Adrenal gland (tissue), 9 donors: ENCODE measurements at regions not wholly inside any gene's neighbourhood (a gene's known extent, or its start where the extent isn't known, plus 50 kb on each side); places are given as distances from the start of the nearest gene placed in this dataset.

Experiments used
- DNase-seq, 7 donors: peaks; one replicate each; pipeline ENCODE4 v3.0.0-alpha.2; 2019 to 2020
- H3K27ac ChIP-seq, 5 donors: fragments of 200-600 bp; sonication (generic) in 4 of 5; 1 replicate in 3 of 5; 2 replicates in 2 of 5; pipeline versions ENCODE4 v1.5.1 to v1.8.0; 2016 to 2020; ENCODE audit warnings: mild to moderate bottlenecking in 1 of 5
- H3K27me3 ChIP-seq: fragments of 200-600 bp; 2 replicates; pipeline ENCODE4 v1.8.0; 2021
- H3K36me3 ChIP-seq, 2 donors: fragments of 200-600 bp; replicated peaks in 1 of 2; 1 replicate in 1 of 2; 2 replicates in 1 of 2; pipeline versions ENCODE4 v1.5.1 to v1.8.0; 2018 to 2022
- H3K4me1 ChIP-seq, 2 donors: fragments of 200-600 bp; replicated peaks in 1 of 2; 1 replicate in 1 of 2; 2 replicates in 1 of 2; pipeline versions ENCODE4 v1.5.1 to v1.8.0; 2018 to 2021
- H3K4me3 ChIP-seq, 4 donors: fragments of 200-600 bp; sonication (generic) in 3 of 4; one replicate each; pipeline ENCODE4 v1.5.1; 2016 to 2018
- H3K9me3 ChIP-seq, 3 donors: fragments of 200-600 bp; sonication (generic) in 1 of 3; replicated peaks in 1 of 3; 1 replicate in 2 of 3; 2 replicates in 1 of 3; pipeline versions ENCODE4 v1.5.1 to v1.8.0; 2016 to 2021
- POLR2A ChIP-seq, 2 donors: fragments of 450-650 bp; IDR thresholded peaks; one replicate each; pipeline ENCODE4 v1.6.1; 2017; ENCODE audit warnings: antibody characterized with exemption in 2 of 2, mild to moderate bottlenecking in 2 of 2, moderate library complexity in 1 of 2
- WGBS, 4 donors: extraction: QIAGEN DNeasy Blood & Tissue Kit in 2 of 4; methylation state at CpG; one replicate each; pipeline versions ENCODE4 v1.1.5 to v1.1.7; 2013 to 2017; 5-methylcytosine and 5-hydroxymethylcytosine counted together
- intact Hi-C, 2 donors: fragments of 100-400 bp; cut with DNase I; formaldehyde crosslinking; loops; one replicate each; pipeline versions ENCODE4 v1.14.1 to v1.15.0; 2022 to 2023
- TF ChIP-seq, protein P1 (sequence below), 6 experiments: fragments of 450-650 bp in 4 of 6; fragments of 200-600 bp in 2 of 6; sonication (generic) in 1 of 6; IDR thresholded peaks; 1 replicate in 5 of 6; 2 replicates in 1 of 6; pipeline versions ENCODE4 v1.5.1 to v1.8.0; 2016 to 2021; ENCODE audit warnings: antibody characterized with exemption in 6 of 6, mild to moderate bottlenecking in 2 of 6, moderate library complexity in 1 of 6
- donor health status: healthy with polysubstance abuse.
- donor health status: Bipolar disorder and iron deficiency.
- donor health status: DM: yes; HTN: yes; CAD: no.
- donor health status: DM: no; HTN: no; CAD: no.
- donor health status: DM: no; HTN: no; CAD: no.

DNA sequence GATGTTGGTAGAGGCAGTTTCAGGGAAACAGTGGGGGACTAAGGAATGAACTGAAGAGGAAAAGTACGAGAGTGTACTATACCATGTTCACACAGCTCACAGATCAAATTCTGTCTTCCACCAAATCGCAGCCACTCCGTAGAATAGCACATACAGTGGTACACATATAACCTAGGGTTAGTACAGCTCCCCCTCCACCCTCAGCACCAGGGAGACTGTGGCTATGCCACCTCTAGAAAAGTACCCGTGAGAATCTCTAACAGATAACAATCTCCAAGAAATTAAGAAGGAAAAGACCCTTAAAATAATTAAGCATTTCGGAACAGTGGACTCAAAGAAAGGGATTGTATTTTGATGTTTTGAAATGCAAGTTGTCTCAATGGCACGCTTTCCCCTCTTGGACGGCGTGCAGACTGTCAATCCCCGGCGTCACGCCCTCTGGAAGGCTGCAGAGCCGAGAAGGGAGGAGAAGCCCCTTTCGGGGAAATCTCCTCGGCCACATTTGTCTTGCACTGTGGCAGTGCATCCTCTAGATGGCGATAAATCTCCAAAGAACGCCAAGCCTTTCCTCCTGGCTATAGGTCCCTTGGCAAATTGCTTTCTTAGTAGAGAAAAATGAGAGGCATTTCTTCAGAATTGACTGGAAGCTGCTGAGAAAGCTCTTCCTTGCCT is 345.0 kb downstream of the REEP3 start:
- peak overlapping the region in 1 of 4 donors; percentile 9 for H3K4me3 ChIP-seq
- peaks cover 16% of the 10 kb centered on the region for H3K27me3 ChIP-seq
- H3K9me3 ChIP-seq: no peaks in the 10 kb centered on the region
- no peak overlapping the region for H3K27ac ChIP-seq
- no peaks in the 10 kb centered on the region for H3K36me3 ChIP-seq
- peak; percentile 23 to 57 (median 35) for DNase-seq
- WGBS, 4 donors: 6 to 11% (median 8%) methylated on average over 12 to 16 of the region's 16 CpGs
- intact Hi-C loops: loop anchor here in 1 of 2 donors (5.0 kb wide), 1 partner anchor 111 kb away; no protein-coding TSS in a partner anchor
- TF ChIP-seq POLR2A (IDR thresholded peaks at IDR 0.05): no peak
- TF ChIP-seq, protein P1, sequence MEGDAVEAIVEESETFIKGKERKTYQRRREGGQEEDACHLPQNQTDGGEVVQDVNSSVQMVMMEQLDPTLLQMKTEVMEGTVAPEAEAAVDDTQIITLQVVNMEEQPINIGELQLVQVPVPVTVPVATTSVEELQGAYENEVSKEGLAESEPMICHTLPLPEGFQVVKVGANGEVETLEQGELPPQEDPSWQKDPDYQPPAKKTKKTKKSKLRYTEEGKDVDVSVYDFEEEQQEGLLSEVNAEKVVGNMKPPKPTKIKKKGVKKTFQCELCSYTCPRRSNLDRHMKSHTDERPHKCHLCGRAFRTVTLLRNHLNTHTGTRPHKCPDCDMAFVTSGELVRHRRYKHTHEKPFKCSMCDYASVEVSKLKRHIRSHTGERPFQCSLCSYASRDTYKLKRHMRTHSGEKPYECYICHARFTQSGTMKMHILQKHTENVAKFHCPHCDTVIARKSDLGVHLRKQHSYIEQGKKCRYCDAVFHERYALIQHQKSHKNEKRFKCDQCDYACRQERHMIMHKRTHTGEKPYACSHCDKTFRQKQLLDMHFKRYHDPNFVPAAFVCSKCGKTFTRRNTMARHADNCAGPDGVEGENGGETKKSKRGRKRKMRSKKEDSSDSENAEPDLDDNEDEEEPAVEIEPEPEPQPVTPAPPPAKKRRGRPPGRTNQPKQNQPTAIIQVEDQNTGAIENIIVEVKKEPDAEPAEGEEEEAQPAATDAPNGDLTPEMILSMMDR (IDR thresholded peaks at IDR 0.05): peak; percentile 50 to 82 (median 58)
- peaks cover 0 to 7% of the 10 kb centered on the region in 2 donors for H3K4me1 ChIP-seq

DNA sequence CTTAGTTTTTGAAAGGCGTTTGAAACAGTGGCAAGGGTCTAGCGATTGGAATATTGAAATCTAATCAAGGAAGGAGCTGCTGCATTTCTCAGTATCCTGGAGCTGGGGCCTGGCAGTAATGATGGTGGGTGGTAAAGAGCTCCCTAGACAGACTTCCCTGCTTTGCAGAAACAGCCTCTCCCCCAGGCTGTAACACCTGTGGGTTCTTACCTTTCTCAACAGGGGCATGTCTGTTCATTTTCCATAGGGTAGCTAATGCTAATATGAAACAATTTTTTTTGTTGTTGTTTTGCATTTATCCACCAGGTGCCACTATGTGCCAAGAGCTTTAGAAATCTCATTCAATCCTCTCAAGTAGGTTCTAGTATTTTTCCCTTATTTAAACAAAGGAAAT is 345.5 kb downstream of the REEP3 start:
- peaks cover 0 to 7% of the 10 kb centered on the region in 2 donors for H3K4me1 ChIP-seq
- H3K27ac ChIP-seq: no peak overlapping the region
- H3K36me3 ChIP-seq: no peaks in the 10 kb centered on the region
- no peak overlapping the region for H3K4me3 ChIP-seq
- WGBS, 4 donors: 3 to 6% (median 5%) methylated on average over 2 of the region's 2 CpGs
- TF ChIP-seq POLR2A (IDR thresholded peaks at IDR 0.05): no peak
- TF ChIP-seq, protein P1 (IDR thresholded peaks at IDR 0.05): peak in 2 of 6 experiments; percentile 2 to 33
- peaks cover 16% of the 10 kb centered on the region for H3K27me3 ChIP-seq
- intact Hi-C loops: loop anchor here in 1 of 2 donors (5.0 kb wide), 1 partner anchor 111 kb away; no protein-coding TSS in a partner anchor
- H3K9me3 ChIP-seq: no peaks in the 10 kb centered on the region
- DNase-seq: no peak

DNA sequence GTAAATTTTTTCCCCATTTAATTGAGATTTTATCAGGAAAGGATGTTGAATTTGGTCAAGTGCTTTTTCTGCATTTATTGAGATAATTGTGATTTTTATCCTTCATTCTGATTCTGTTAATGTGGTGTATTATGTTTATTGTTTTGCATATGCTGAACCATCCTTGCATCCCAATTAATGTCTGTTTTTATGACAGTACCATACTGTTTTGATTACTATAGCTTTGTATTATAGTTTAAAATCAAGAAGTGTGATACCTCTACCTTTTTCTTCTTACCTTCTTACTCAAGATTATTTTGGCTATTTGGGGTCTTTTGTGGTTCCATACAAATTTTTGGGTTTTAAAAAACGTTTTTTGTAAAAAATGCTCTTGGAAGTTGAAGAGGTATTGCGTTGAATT is 357.2 kb downstream of the REEP3 start:
- Histone ChIP-seq H3K27me3 (no peaks in the 10 kb centered on the region), H3K27ac (no peak overlapping the region), H3K9me3 (peaks cover 0 to 6% (median 0%) of the 10 kb centered on the region in 3 donors), H3K36me3 (no peaks in the 10 kb centered on the region), H3K4me3 (no peak overlapping the region), H3K4me1 (no peaks in the 10 kb centered on the region)
- TF ChIP-seq, protein P1 (IDR thresholded peaks at IDR 0.05): no peak
- TF ChIP-seq POLR2A (IDR thresholded peaks at IDR 0.05): no peak
- intact Hi-C loops: no loop called here
- 62 to 74% (median 68%) methylated on average over 2 of the region's 2 CpGs for WGBS, 4 donors
- DNase-seq: no peak

DNA sequence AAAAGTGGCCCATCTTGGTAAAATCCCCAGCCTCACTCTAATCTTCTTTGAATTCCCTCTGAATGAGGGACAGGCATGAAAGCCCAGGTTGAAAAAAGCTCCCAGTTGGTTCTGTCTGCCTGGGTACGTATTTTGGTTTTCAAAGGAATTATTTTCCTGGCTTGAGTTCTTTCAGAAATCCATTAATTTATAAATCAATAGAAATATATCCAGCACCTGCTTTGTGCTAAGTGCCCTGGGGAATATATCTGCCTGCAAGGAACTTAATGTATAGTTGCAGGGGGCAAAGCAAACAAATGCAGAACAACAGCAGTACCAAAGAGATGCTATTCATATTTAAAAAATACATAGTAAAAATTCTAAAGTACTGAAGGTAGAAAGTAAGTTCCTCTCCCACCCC is 362.7 kb downstream of the REEP3 start:
- H3K27me3 ChIP-seq: no peaks in the 10 kb centered on the region
- no peak overlapping the region for H3K4me3 ChIP-seq
- no peaks in the 10 kb centered on the region for H3K4me1 ChIP-seq
- no peak for DNase-seq
- intact Hi-C loops: no loop called here
- H3K27ac ChIP-seq: no peak overlapping the region
- H3K9me3 ChIP-seq: peaks cover 0 to under 1% (median 0%) of the 10 kb centered on the region in 3 donors
- no peak for TF ChIP-seq POLR2A (IDR thresholded peaks at IDR 0.05)
- TF ChIP-seq, protein P1 (IDR thresholded peaks at IDR 0.05): no peak
- no peaks in the 10 kb centered on the region for H3K36me3 ChIP-seq
- WGBS, 4 donors: 71 to 88% (median 82%) methylated on average over 1 of the region's 1 CpG
